K562 (cell line): ENCODE measurements at regions not wholly inside any gene's neighbourhood (a gene's known extent, or its start where the extent isn't known, plus 50 kb on each side); places are given as distances from the start of the nearest gene placed in this dataset.

ENCODE experiments used
- ATF1 ChIP-seq, 2 experiments: fragments of 450-650 bp in 1 of 2; IDR thresholded peaks; 2 replicates each; pipeline ENCODE4 v1.6.1; 2016; ENCODE audit warnings: missing compliant biosample characterization in 1 of 2, missing genetic modification characterization in 1 of 2
- CBX3 ChIP-seq, 2 experiments: IDR thresholded peaks; 1 replicate in 1 of 2; 2 replicates in 1 of 2; pipeline ENCODE4 v1.6.1; 2012; ENCODE audit warnings: inconsistent platforms in 2 of 2, low read length in 2 of 2, borderline replicate concordance in 1 of 2, control low read depth in 1 of 2
- CHCHD3 ChIP-seq: fragments of 250-450 bp; sonication (Bioruptor Pico); IDR thresholded peaks from 2 replicates; pipeline ENCODE4 v2.1.2; 2022; ENCODE audit warnings: mild to moderate bottlenecking
- DPF2 ChIP-seq: fragments of 450-650 bp; IDR thresholded peaks from 2 replicates; pipeline ENCODE4 v1.6.1; 2016
- FOXA1 ChIP-seq: fragments of 450-650 bp; IDR thresholded peaks from 2 replicates; pipeline ENCODE4 v1.6.1; 2016; ENCODE audit warnings: mild to moderate bottlenecking, borderline replicate concordance
- HDAC3 ChIP-seq: fragments of 450-650 bp; IDR thresholded peaks from 2 replicates; pipeline ENCODE4 v1.6.1; 2018; ENCODE audit warnings: borderline replicate concordance, mild to moderate bottlenecking, moderate library complexity; ENCODE audit not compliant: partially characterized antibody
- HNRNPH1 ChIP-seq: fragments of 200-400 bp; formaldehyde crosslinking; optimal IDR thresholded peaks from 2 replicates; pipeline ENCODE3; 2017; ENCODE audit warnings: low read depth, mild to moderate bottlenecking, low read length, moderate library complexity
- KDM1A ChIP-seq, 2 experiments: fragments of 450-650 bp; IDR thresholded peaks; 2 replicates each; pipeline ENCODE4 v1.6.1; 2016; ENCODE audit warnings: mild to moderate bottlenecking in 2 of 2
- MNT ChIP-seq, 2 experiments: fragments of 450-650 bp; conservative IDR thresholded peaks; 2 replicates each; pipeline ENCODE4 v1.6.1; 2017; ENCODE audit warnings: mild to moderate bottlenecking in 2 of 2, moderate library complexity in 2 of 2
- NCOA6 ChIP-seq: fragments of 450-650 bp; IDR thresholded peaks from 2 replicates; pipeline ENCODE4 v1.6.1; 2017; ENCODE audit warnings: mild to moderate bottlenecking
- NFE2L1 ChIP-seq: fragments of 450-650 bp; IDR thresholded peaks from 2 replicates; pipeline ENCODE4 v1.6.1; 2016; ENCODE audit warnings: missing genetic modification characterization, low read depth, mild to moderate bottlenecking, missing compliant biosample characterization, moderate library complexity, borderline replicate concordance
- NR1H2 ChIP-seq: sonication (generic); formaldehyde crosslinking; IDR thresholded peaks from 2 replicates; pipeline ENCODE4 v1.4.0; 2020; ENCODE audit warnings: mild to moderate bottlenecking, missing genetic modification reagents
- TFE3 ChIP-seq: fragments of 450-650 bp; formaldehyde crosslinking; IDR thresholded peaks from 2 replicates; pipeline ENCODE4 v1.4.0; 2020; ENCODE audit warnings: mild to moderate bottlenecking, mixed read lengths
- TGIF2 ChIP-seq: sonication (generic); formaldehyde crosslinking; IDR thresholded peaks from 2 replicates; pipeline ENCODE4 v1.8.1; 2022; ENCODE audit warnings: mild to moderate bottlenecking, missing genetic modification reagents, moderate library complexity
- TSC22D4 ChIP-seq: fragments of 450-650 bp; IDR thresholded peaks from 2 replicates; pipeline ENCODE4 v1.6.1; 2016; ENCODE audit warnings: missing genetic modification characterization, missing biosample characterization, control low read depth
- YY1 ChIP-seq, 3 experiments: IDR thresholded peaks; 2 replicates each; pipeline ENCODE4 v1.6.1; 2011; ENCODE audit warnings: low read length in 2 of 3, mild to moderate bottlenecking in 2 of 3, moderate library complexity in 2 of 3, borderline replicate concordance in 1 of 3, control low read depth in 1 of 3, low read depth in 1 of 3; ENCODE audit not compliant: insufficient read depth in 3 of 3, insufficient replicate concordance in 2 of 3, control insufficient read depth in 1 of 3, insufficient read length in 1 of 3; ENCODE audit errors: extremely low read depth in 1 of 3
- ZBTB43 ChIP-seq: sonication (generic); formaldehyde crosslinking; IDR thresholded peaks from 2 replicates; pipeline ENCODE4 v1.8.0; 2023; ENCODE audit warnings: mild to moderate bottlenecking, missing genetic modification reagents
- ZNF212 ChIP-seq: fragments of 450-650 bp; formaldehyde crosslinking; IDR thresholded peaks from 2 replicates; pipeline ENCODE4 v1.4.0; 2020; ENCODE audit warnings: mild to moderate bottlenecking
- ZNF395 ChIP-seq: fragments of 200-800 bp; sonication (Bioruptor generic); IDR thresholded peaks from 2 replicates; pipeline ENCODE4 v1.6.1; 2017; ENCODE audit warnings: missing genetic modification characterization, missing compliant biosample characterization
- ZNF644 ChIP-seq: fragments of 200-800 bp; sonication (Bioruptor generic); IDR thresholded peaks from 2 replicates; pipeline ENCODE4 v1.6.1; 2016; ENCODE audit warnings: low read depth, missing genetic modification characterization, missing compliant biosample characterization
- ZNF668 ChIP-seq: fragments of 250-450 bp; sonication (Bioruptor Pico); IDR thresholded peaks from 2 replicates; pipeline ENCODE4 v1.8.0; 2022; ENCODE audit warnings: mild to moderate bottlenecking, inconsistent platforms

GRCh38 chr21:38985568-38986378, 180.0 kb downstream of the ETS2 start (continued):
- TF ChIP-seq CHCHD3 (no peak), TGIF2 (CRISPR knock-in tag) (no peak), ZNF395 (CRISPR knock-in tag) (peak; percentile 98), ZNF212 (CRISPR knock-in tag) (no peak), TSC22D4 (tag) (no peak), HNRNPH1 (no peak), ZBTB43 (CRISPR knock-in tag) (no peak), ZNF644 (tag) (peak; percentile 82), CBX3 (IDR thresholded peaks at IDR 0.05; ENCODE audit: borderline replicate concordance in 1 of 2, low read length in 2 of 2) (0 out of 3 replicates have a peak, but pooled peaks of 1 of the 2 experiments have one; percentile 16), YY1 (IDR thresholded peaks at IDR 0.05; ENCODE audit: borderline replicate concordance in 1 of 3, control insufficient read depth in 1 of 3, extremely low read depth in 1 of 3, insufficient read depth in 3 of 3, insufficient read length in 1 of 3, insufficient replicate concordance in 2 of 3, low read depth in 1 of 3, low read length in 2 of 3) (peak in 1 of 3 experiments; percentile 17), HDAC3 (peak; percentile 89), ZNF668 (CRISPR knock-in tag) (0 out of 2 replicates have a peak, but pooled peaks have one; percentile 17), ATF1 (CRISPR knock-in tag; IDR thresholded peaks at IDR 0.05) (no peak), ATF1 (tag; IDR thresholded peaks at IDR 0.05) (peak; percentile 64), TFE3 (CRISPR knock-in tag) (peak; percentile 4; the same call in 1 of the 2 replicates), DPF2 (peak; percentile 89), NCOA6 (no peak), NR1H2 (no peak), KDM1A (IDR thresholded peaks at IDR 0.05) (peak; percentile 66 to 80), NFE2L1 (tag) (no peak), FOXA1 (no peak), MNT (conservative IDR thresholded peaks at IDR 0.05) (peak in 1 of 2 experiments; percentile 42; a peak in 1 of 4 replicates)
